ENCODE measurements at regions not wholly inside any gene's neighbourhood (a gene's known extent, or its start where the extent isn't known, plus 50 kb on each side); places are given as distances from the start of the nearest gene placed in this dataset.

GRCh38 chr11:27201454-27202302 is 161.1 kb downstream of the BBOX1 start:
- Histone ChIP-seq H3K79me1 (ENCODE audit: low read depth in 1 of 2, low read length in 2 of 2) (no peaks in the 10 kb centered on the region), H4K91ac (ENCODE audit: insufficient read depth, low read depth, low read length) (no peak overlapping the region), H3K4ac (ENCODE audit: low read depth, low read length) (no peak overlapping the region), H2BK15ac (ENCODE audit: low read depth, low read length) (no peak overlapping the region), H2BK5ac (ENCODE audit: low read depth, low read length, poor library complexity, severe bottlenecking) (no peak overlapping the region), H3K9me1 (ENCODE audit: insufficient read depth, low read length) (no peaks in the 10 kb centered on the region), H2BK120ac (ENCODE audit: low read depth, low read length) (no peak overlapping the region), H3K56ac (ENCODE audit: extremely low read depth, insufficient read depth, low read length) (no peak overlapping the region), H3K36me3 (ENCODE audit: control insufficient read depth, insufficient read depth, low read length) (no peaks in the 10 kb centered on the region), H3K4me1 (ENCODE audit: control insufficient read depth, insufficient read depth, low read length) (peaks cover 2% of the 10 kb centered on the region; the same call in 1 of the 2 replicates), H3K27me3 (ENCODE audit: control insufficient read depth, insufficient read depth, low read length) (peaks cover 3% of the 10 kb centered on the region), H3K9me3 (ENCODE audit: control insufficient read depth, insufficient read depth, low read length) (no peaks in the 10 kb centered on the region), H3K4me2 (ENCODE audit: low read depth, low read length) (no peak overlapping the region), H3K4me3 (ENCODE audit: insufficient read depth, low read depth, low read length) (no peak overlapping the region), H4K20me1 (ENCODE audit: insufficient read depth, low read length) (no peaks in the 10 kb centered on the region), H3K27ac (ENCODE audit: insufficient read depth, low read length) (no peak overlapping the region), H2BK20ac (ENCODE audit: low read depth, low read length) (no peak overlapping the region), H2AK9ac (replicated peaks; ENCODE audit: low read depth, low read length, poor library complexity) (no peak overlapping the region), H4K8ac (ENCODE audit: low read depth in 2 of 2, low read length in 2 of 2) (no peak overlapping the region), H4K5ac (ENCODE audit: low read depth, low read length) (no peak overlapping the region), H3K14ac (replicated peaks; ENCODE audit: low read depth, low read length) (no peak overlapping the region), H3K23ac (ENCODE audit: low read depth, low read length) (no peak overlapping the region), H3K18ac (ENCODE audit: low read depth, low read length) (no peak overlapping the region), H3K9ac (ENCODE audit: low read depth, low read length) (no peak overlapping the region), H2AK5ac (ENCODE audit: low read depth, low read length) (no peak overlapping the region), H2AFZ (replicated peaks; ENCODE audit: low read length, poor library complexity) (no peak overlapping the region)
- WGBS, 2 experiments (ENCODE audit: extremely low coverage in 2 of 2, insufficient read length in 1 of 2), result 68% methylated on average over 4 of the region's 10 CpGs; no CpG with 5 or more reads in 1 of the 2 experiments
- no peak for TF ChIP-seq RAD21 (IDR thresholded peaks at IDR 0.05; ENCODE audit: low read length)
- in situ Hi-C loops (cut with MboI; ENCODE audit: low sequenced_read_pairs), result no loop called here
- DNase-seq (peak; percentile 48), ATAC-seq (ENCODE audit: low read depth) (peak; percentile 48)
- ChIA-PET POLR2A (ENCODE audit: unreplicated experiment) (interaction anchor here (0.6 kb wide), 1 partner anchor 254 kb away, joined by 3 read pairs; no protein-coding TSS in a partner anchor), CTCF (no interaction called here)
- dilution Hi-C loops (cut with HindIII; ENCODE audit: low sequenced_read_pairs, unreplicated experiment), result no loop called here
- intact Hi-C loops (cut with micrococcal nuclease), result no loop called here
- no TSS peak for BruUV-seq (replicated peaks)
